ENCODE measurements at regions not wholly inside any gene's neighbourhood (a gene's known extent, or its start where the extent isn't known, plus 50 kb on each side); places are given as distances from the start of the nearest gene placed in this dataset.
"Not testable (repeated sequence)": the region's sequence is repeated elsewhere in the genome, so short reads cannot be mapped to it uniquely, and the experiment has no call there.

- no peak for DNase-seq (ENCODE audit: low read depth)
- H3K4me3 ChIP-seq (ENCODE audit: low read depth, low read length): no peak overlapping the region
- no peak for TF ChIP-seq CTCF (IDR thresholded peaks at IDR 0.05; ENCODE audit: insufficient read depth, low read length)
Measured at GRCh38 chr2:199196686-199197085, 261.1 kb downstream of the SATB2 start.

GRCh38 chr2:199195927-199196502 lies 261.7 kb downstream of the SATB2 start:
- no peak for TF ChIP-seq CTCF (IDR thresholded peaks at IDR 0.05; ENCODE audit: insufficient read depth, low read length)
- no peak for DNase-seq (ENCODE audit: low read depth)
- H3K4me3 ChIP-seq (ENCODE audit: low read depth, low read length): no peak overlapping the region

GRCh38 chr2:199191461-199191860 lies 266.3 kb downstream of the SATB2 start:
- no peak for DNase-seq (ENCODE audit: low read depth)
- TF ChIP-seq CTCF (IDR thresholded peaks at IDR 0.05; ENCODE audit: insufficient read depth, low read length): no peak
- H3K4me3 ChIP-seq (ENCODE audit: low read depth, low read length): no peak overlapping the region

- no peak overlapping the region for H3K4me3 ChIP-seq (ENCODE audit: low read depth, low read length)
- no peak for TF ChIP-seq CTCF (IDR thresholded peaks at IDR 0.05; ENCODE audit: insufficient read depth, low read length)
- DNase-seq (ENCODE audit: low read depth): no peak
Measured at GRCh38 chr2:199189229-199189628, 268.5 kb downstream of the SATB2 start.

GRCh38 chr2:199186301-199186751 lies 271.4 kb downstream of the SATB2 start:
- H3K4me3 ChIP-seq (ENCODE audit: low read depth, low read length): no peak overlapping the region
- TF ChIP-seq CTCF (IDR thresholded peaks at IDR 0.05; ENCODE audit: insufficient read depth, low read length): no peak
- DNase-seq (ENCODE audit: low read depth): no peak

GRCh38 chr2:199185174-199185573 lies 272.6 kb downstream of the SATB2 start:
- H3K4me3 ChIP-seq (ENCODE audit: low read depth, low read length); DNase-seq (ENCODE audit: low read depth): not testable (repeated sequence)

GRCh38 chr2:199163613-199164458 lies 293.9 kb downstream of the SATB2 start:
- no peak for TF ChIP-seq CTCF (IDR thresholded peaks at IDR 0.05; ENCODE audit: insufficient read depth, low read length)
- no peak for DNase-seq (ENCODE audit: low read depth)
- no peak overlapping the region for H3K4me3 ChIP-seq (ENCODE audit: low read depth, low read length)

Measured in fibroblast of the aortic adventitia (primary cell).